GM21619 (cell line): ENCODE measurements at regions not wholly inside any gene's neighbourhood (a gene's known extent, or its start where the extent isn't known, plus 50 kb on each side); places are given as distances from the start of the nearest gene placed in this dataset.
"Not testable (repeated sequence)": the region's sequence is repeated elsewhere in the genome, so short reads cannot be mapped to it uniquely, and the experiment has no call there.

ENCODE experiments used
- ATAC-seq: cut with Tn5 transposase; IDR thresholded peaks from one replicate; pipeline ENCODE4 v1.9.1; 2021; ENCODE audit not compliant: unreplicated experiment

GRCh38 chr6:92114091-92114675, 1305.2 kb downstream of the EPHA7 start:
- no peak for ATAC-seq

DNA sequence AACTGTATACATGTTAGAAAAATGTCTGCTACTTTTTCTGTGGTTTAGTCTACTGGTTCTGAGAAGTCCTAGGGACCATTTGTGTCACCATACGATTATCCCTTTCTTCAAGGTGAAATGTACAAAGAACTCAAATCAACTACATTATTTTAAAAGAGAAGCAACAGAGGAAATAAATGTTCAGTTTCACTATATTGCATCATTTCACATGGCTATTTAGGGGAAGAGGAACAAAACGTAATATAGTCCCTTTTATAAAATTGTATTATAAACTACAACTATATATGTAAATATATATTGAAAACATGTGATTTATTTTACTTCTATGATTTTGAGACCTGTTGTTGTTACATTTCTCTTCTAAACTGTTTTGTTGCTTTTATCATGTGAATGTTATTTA, 1308.0 kb downstream of the EPHA7 start:
- no peak for ATAC-seq

GRCh38 chr6:92110403-92110802, 1309.0 kb downstream of the EPHA7 start:
- no peak for ATAC-seq

DNA sequence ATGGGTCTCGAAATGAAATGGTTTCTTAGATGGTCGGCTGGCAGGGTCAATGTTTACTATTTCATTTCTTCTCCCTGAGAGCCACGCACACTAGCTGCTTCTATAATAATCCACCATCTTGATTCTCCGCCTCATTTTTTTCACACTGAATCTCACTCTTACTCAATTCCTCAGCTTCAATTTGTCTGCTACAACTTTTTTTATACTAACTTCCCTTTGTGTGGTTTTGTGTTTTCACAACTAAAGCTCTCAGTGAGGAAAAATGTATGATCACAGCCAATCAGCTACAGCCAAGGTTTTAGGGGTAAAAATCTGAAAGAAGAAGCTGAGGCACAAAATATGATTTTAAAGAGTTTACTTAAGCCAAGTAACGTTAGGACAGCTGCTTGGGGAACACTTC, 1309.4 kb downstream of the EPHA7 start:
- no peak for ATAC-seq

DNA sequence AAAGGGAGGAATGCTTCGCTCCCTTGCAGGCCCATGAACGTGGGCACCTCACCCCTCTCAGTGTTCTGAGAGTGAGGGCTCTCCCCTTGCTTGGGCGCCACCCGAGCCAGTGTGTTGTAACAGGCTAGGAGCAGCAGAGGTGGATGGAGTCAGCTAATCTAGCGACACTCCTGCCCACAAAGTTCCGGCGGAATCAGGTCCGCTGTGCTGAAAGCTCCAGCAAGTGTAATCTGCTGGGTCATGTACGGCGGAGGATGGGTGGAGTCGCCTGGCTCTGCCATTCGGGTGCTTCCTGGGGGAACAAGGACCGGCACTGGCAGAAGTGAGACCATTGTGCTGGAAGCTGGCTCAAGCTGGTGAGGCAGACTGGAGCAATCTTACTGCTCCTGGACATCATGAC, 1310.1 kb downstream of the EPHA7 start:
- ATAC-seq: no peak

- ATAC-seq: no peak
Observed at GRCh38 chr6:92086750-92087149, 1332.6 kb downstream of the EPHA7 start.

- not testable (repeated sequence) for ATAC-seq
Observed at GRCh38 chr6:92083914-92084313, 1335.4 kb downstream of the EPHA7 start.

GRCh38 chr6:92072387-92072786, 1347.0 kb downstream of the EPHA7 start:
- no peak for ATAC-seq

GRCh38 chr6:92069781-92070180, 1349.6 kb downstream of the EPHA7 start:
- ATAC-seq: no peak

DNA sequence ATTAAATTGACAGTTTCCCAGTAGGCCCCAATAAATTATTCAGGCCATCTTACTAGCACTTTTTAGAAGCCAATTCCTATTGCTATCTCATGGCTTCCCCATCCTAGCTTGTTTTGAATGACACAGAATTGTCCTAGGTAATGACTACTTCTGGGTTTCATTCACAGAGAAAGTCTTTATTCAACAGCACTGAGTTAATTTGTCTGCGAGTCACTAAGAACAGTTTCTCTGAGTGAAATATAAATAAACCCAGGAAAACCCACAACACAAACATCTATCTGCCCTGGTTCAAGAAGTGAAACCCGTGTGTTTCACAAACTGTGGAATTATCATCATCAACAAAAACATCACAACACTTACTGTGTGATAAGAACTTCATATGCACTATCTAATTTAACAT, 1366.8 kb downstream of the EPHA7 start:
- ATAC-seq: no peak

- no peak for ATAC-seq
Observed at GRCh38 chr6:92050216-92050615, 1369.1 kb downstream of the EPHA7 start.

GRCh38 chr6:92047860-92048259, 1371.5 kb downstream of the EPHA7 start:
- ATAC-seq: no peak

DNA sequence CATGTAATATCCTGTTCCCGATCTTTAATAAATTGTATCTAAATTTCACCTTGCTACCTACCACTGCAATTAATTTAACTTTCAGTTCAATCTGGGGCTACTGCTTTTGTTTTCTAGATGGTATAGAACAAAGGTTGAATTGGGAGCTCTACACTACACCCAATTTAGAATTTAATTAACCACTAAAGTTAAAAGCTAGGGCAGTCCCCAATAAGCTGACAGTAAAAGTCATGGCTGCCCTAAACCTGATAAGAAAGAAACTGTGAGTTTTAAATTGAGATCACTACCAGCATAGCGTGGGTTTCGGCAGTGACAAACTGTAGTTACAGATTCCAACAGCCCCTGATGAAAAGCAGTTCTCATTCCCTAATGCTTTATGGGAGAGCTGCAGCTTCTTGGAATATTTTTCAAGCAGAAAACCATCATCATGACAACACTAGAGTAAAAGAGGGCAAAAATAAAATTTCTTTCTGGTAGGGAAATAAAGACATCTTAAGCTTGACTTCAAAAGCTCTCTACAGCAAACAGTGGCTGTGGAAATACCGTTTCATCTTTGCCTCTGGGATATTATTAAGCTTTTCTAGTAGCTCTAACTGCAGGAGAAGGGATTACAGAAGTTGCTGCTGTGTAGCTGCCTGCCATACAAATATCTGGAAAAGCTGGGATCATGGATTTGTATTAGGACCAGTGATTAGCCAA, 1372.1 kb downstream of the EPHA7 start:
- ATAC-seq: no peak

DNA sequence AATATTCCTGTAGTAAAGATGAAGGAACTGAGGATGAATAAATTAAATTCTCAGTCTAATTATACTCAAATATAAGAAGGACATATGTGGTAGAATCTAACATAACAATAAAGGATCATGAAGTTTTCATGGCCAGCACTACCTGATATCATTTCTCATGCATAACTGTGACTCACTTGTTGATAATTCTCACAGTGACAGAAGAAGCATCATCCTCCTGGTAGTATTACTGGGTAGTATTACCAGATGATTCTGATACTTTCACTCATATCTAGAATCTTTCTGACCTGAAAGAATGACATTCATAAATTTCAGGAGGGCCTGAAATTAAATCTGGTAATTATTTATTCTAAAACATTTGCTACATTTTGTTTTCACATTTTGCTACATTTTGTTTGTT, 1375.0 kb downstream of the EPHA7 start:
- no peak for ATAC-seq

DNA sequence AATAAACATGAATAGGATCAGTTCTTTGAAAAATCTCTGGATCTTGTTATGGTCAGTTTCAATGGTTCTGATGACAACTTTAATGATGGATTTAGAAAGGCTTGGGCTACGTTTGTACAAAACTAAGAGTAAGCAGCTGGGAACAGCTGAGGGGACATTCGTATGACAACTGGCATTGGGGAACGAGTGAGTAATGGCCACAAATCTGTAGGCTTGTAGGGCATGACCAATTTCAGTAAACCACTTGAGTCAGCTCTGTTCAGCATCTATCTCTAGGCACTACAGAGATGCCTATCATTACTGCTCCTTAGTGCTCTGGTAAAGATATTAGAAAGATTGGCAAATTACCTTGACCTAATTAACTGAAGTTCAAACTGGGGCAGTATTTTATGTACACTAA, 1375.6 kb downstream of the EPHA7 start:
- no peak for ATAC-seq

GRCh38 chr6:92026878-92027277, 1392.5 kb downstream of the EPHA7 start:
- no peak for ATAC-seq

- no peak for ATAC-seq
Observed at GRCh38 chr6:92024881-92025280, 1394.5 kb downstream of the EPHA7 start.

- ATAC-seq: no peak
Observed at GRCh38 chr6:92024110-92024509, 1395.2 kb downstream of the EPHA7 start.

DNA sequence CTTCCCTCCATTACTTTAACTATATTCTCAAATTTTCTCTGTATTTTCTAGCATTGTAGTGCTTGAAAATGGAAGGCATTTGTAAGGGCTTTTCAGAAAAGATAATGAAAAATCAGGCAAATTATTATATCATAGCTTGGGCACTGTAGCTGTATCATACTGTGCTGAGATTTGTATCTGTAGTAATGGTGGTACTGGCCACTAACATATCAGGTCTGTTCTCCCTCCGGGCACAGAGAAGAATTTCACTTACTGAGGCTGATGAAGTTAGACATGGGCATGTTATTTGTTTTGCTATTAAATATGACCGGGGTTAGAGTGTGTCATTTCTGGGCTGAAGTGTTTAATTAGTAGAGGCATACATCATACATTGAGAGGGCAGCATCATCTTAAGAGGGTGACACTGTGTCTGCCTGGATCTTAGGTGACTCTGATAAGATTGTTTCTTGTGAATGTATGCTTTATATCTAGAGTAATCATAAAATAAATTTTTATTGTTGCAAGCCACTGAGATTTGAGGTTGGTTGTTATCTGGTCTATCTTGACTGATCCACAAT, 1395.9 kb downstream of the EPHA7 start:
- no peak for ATAC-seq

DNA sequence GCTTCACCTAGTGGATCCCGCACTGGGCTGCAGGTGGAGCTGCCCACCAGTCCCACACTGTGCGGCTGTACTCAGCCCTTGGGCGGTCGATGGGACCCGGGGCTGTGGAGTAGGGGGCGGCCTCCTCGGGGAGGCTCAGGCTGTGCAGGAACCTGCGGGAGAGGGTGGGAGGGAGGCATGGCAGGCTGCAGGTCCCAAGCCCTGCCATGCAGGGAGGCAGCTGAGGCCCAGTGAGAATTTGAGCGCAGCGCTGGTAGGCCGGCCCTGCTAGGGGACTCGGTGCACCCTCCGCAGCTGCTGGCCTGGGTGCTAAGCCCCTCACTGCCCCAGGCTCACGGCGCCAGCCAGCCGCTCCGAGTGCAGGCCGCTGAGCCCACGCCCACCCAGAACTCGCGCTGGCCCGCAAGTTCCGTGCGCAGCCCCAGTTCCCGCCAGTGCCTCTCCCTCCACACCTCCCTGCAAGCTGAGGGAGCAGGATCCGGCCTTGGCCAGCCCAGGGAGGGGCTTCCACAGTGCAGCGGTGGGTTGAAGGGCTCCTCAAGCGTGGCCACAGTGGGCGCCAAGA, 1407.6 kb downstream of the EPHA7 start:
- ATAC-seq: no peak

GRCh38 chr6:92008757-92009502, 1410.4 kb downstream of the EPHA7 start:
- ATAC-seq: no peak

DNA sequence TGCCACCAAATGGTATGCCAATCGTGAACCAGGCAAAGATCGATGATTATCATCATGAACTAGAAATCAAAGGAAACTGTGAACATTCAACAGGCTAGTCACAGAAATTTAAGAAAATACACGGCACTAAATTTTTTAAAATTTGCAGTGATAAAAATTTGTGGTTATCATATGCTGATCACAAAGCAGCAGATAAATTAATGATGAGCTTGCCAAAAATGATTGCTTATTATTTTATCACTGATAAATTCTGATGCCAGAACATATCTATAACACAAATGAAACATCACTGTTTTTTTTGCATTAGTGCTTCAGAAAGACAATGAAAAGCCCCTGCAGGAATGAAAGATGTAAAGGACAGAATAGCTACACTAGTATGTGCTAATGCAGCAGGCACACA, 1413.2 kb upstream of the MAP3K7 start:
- no peak for ATAC-seq
